ENCODE measurements at regions not wholly inside any gene's neighbourhood (a gene's known extent, or its start where the extent isn't known, plus 50 kb on each side); places are given as distances from the start of the nearest gene placed in this dataset.

DNA sequence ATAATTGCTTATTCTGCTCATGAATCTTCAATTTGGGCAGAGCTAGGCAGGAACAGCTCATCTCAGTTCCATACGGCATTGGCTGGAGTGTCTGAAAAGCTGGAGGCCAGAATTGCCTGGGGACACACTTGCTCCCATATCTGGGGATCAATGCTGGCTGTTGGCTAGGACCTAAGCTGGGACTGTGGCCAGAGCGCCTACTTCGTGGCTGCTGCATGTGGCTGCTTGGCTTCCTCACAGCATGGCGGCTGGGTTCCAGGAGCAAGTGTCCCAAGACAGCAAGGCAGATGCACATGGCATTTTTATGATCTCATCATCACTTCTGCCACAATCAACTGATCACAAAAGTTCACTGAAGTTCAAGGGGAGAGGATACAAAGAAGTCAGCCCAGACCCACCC lies 200.2 kb downstream of the TTC8 start:
- peaks cover 19 to 40% of the 10 kb centered on the region in 2 donors for H3K27me3 ChIP-seq (ENCODE audit: control insufficient read depth in 2 of 2, insufficient read depth in 1 of 2, low read length in 1 of 2)

DNA sequence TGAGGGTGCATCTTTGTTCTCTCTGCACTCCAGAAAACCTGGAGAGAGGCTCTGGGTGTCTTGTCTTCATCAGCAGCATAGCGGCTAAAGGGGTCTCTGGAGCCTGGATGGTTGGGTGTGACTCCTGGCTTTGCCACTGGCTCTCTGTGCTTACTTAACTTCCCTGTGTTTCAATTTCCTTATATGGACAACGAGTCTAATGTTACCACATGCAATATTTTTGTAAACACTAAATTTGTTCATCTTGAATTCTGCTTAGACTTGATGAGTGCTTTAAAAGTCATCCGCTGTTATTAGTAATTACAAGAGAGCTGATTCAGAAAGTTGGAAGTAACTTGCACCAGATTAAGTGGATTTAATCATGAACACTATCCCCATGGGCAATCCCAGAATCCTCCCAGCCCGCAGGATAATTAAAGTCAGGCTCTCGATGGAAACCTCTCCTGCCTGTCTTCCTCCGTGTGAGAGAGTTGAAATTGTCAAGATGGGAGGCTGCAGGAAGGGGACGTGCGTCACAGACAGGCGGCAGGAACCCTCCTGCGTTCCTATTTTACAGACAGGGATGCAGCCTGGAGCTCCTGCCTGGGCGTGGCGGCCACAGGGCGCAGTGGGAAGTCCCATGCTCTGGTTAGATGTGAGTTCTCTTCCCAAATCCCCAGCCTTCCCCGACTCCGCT lies 201.2 kb downstream of the TTC8 start:
- Histone ChIP-seq H3K27ac (ENCODE audit: low read depth in 1 of 2, low read length in 1 of 2) (no peak overlapping the region), H3K36me3 (ENCODE audit: control insufficient read depth in 2 of 2, insufficient read depth in 2 of 2, low read length in 1 of 2) (no peaks in the 10 kb centered on the region), H3K9me3 (ENCODE audit: control insufficient read depth in 2 of 2, insufficient read depth in 1 of 2, low read length in 1 of 2) (no peaks in the 10 kb centered on the region), H3K27me3 (ENCODE audit: control insufficient read depth in 2 of 2, insufficient read depth in 1 of 2, low read length in 1 of 2) (peaks cover 19 to 43% of the 10 kb centered on the region in 2 donors), H3K4me1 (ENCODE audit: control insufficient read depth in 2 of 2, insufficient read depth in 2 of 2, low read length in 2 of 2) (peaks cover 5 to 10% of the 10 kb centered on the region in 2 donors), H3K4me3 (ENCODE audit: low read length in 2 of 2) (no peak overlapping the region)
- DNase-seq (ENCODE audit: low read depth in 6 of 9, low spot score in 9 of 9): no peak
- WGBS: 67% methylated on average over 15 of the region's 15 CpGs

More for the DNA sequence above, 200.2 kb downstream of the TTC8 start:
- no peak for DNase-seq (ENCODE audit: low read depth in 6 of 9, low spot score in 9 of 9)
- Histone ChIP-seq H3K4me1 (ENCODE audit: control insufficient read depth in 2 of 2, insufficient read depth in 2 of 2, low read length in 2 of 2) (peaks cover 5 to 10% of the 10 kb centered on the region in 2 donors), H3K4me3 (ENCODE audit: low read length in 2 of 2) (no peak overlapping the region), H3K36me3 (ENCODE audit: control insufficient read depth in 2 of 2, insufficient read depth in 2 of 2, low read length in 1 of 2) (no peaks in the 10 kb centered on the region), H3K9me3 (ENCODE audit: control insufficient read depth in 2 of 2, insufficient read depth in 1 of 2, low read length in 1 of 2) (no peaks in the 10 kb centered on the region), H3K27ac (ENCODE audit: low read depth in 1 of 2, low read length in 1 of 2) (no peak overlapping the region)
- 97% methylated on average over 4 of the region's 4 CpGs for WGBS

DNA sequence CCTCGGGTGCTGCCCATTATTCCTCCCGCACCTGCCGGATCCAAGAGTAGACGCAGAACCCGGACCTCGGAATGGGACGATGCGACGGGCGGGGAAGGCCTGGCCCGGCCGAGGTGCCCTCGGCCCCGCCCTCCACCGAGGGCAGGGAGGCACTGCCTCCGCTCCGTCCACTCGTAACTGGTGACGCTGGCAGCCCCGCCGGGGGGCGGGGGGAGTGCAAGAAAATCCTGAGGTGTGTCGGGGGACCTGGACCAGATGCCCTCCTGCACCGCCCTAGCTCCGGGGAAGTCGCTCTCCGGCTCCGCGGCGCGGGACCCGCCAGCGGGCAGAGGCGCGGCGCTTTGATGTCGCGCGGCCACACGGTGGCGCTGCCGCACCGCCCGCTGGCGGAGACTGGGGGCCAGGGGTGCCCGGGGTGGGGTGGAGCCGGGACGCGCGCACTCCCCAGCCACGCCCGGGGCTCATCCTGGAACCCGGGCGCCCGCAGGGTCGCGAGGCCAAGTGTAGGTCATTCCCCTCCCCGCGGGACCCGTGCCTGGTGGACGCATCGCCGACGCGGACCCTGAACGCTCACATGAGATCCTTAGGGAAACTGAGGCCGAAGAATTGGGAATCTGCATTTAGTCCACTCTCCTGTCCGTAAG lies 202.8 kb downstream of the TTC8 start:
- DNase-seq (ENCODE audit: low read depth in 6 of 9, low spot score in 9 of 9): peak in 7 of 9 donors; percentile 38 to 78 (median 51)
- H3K27me3 ChIP-seq (ENCODE audit: control insufficient read depth in 2 of 2, insufficient read depth in 1 of 2, low read length in 1 of 2): peaks cover 19 to 43% of the 10 kb centered on the region in 2 donors
- WGBS: 2% methylated on average over 68 of the region's 68 CpGs

DNA sequence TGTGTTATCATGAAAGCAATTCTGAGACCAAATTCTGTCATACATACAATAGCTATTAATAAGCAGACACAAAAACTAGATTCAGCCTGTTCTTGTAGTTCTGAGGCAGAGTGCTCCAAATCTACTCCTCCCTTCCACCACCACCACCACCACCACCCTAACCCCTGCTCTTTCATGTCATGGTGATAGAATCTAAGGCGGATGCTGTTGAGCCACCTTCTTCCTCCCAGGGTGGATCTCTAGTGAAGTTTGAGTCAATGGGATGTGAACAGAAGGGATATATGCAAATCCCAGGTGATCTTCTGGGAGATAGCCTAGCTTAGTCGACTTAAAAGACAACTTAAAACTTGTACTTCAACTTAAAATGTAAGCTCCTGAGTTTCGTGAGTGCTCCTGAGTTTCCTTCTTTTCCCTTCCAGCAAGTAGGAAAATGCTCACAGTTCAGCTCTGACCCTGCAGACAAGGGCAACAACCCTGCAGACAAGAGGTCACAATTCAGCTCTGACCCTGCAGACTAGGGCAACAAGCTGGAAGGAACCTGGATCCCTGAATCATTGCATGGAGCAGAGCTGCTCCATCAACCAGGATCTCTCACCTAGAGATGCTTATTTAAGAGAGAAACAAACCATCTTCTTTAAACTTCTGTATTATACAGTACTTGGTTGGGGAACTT lies 204.1 kb downstream of the TTC8 start:
- peaks cover 5 to 10% of the 10 kb centered on the region in 2 donors for H3K4me1 ChIP-seq (ENCODE audit: control insufficient read depth in 2 of 2, insufficient read depth in 2 of 2, low read length in 2 of 2)
- H3K27me3 ChIP-seq (ENCODE audit: control insufficient read depth in 2 of 2, insufficient read depth in 1 of 2, low read length in 1 of 2): peaks cover 19 to 43% of the 10 kb centered on the region in 2 donors
- no peaks in the 10 kb centered on the region for H3K36me3 ChIP-seq (ENCODE audit: control insufficient read depth in 2 of 2, insufficient read depth in 2 of 2, low read length in 1 of 2)
- no peaks in the 10 kb centered on the region for H3K9me3 ChIP-seq (ENCODE audit: control insufficient read depth in 2 of 2, insufficient read depth in 1 of 2, low read length in 1 of 2)
- 78% methylated on average over 3 of the region's 3 CpGs for WGBS
- H3K4me3 ChIP-seq (ENCODE audit: low read length in 2 of 2): no peak overlapping the region
- no peak for DNase-seq (ENCODE audit: low read depth in 6 of 9, low spot score in 9 of 9)
- no peak overlapping the region for H3K27ac ChIP-seq (ENCODE audit: low read depth in 1 of 2, low read length in 1 of 2)

More for the DNA sequence above, 202.8 kb downstream of the TTC8 start:
- no peaks in the 10 kb centered on the region for H3K36me3 ChIP-seq (ENCODE audit: control insufficient read depth in 2 of 2, insufficient read depth in 2 of 2, low read length in 1 of 2)
- peaks cover 5 to 10% of the 10 kb centered on the region in 2 donors for H3K4me1 ChIP-seq (ENCODE audit: control insufficient read depth in 2 of 2, insufficient read depth in 2 of 2, low read length in 2 of 2)
- H3K4me3 ChIP-seq (ENCODE audit: low read length in 2 of 2): peak overlapping the region; percentile 25 to 46
- H3K9me3 ChIP-seq (ENCODE audit: control insufficient read depth in 2 of 2, insufficient read depth in 1 of 2, low read length in 1 of 2): no peaks in the 10 kb centered on the region
- H3K27ac ChIP-seq (ENCODE audit: low read depth in 1 of 2, low read length in 1 of 2): no peak overlapping the region

DNA sequence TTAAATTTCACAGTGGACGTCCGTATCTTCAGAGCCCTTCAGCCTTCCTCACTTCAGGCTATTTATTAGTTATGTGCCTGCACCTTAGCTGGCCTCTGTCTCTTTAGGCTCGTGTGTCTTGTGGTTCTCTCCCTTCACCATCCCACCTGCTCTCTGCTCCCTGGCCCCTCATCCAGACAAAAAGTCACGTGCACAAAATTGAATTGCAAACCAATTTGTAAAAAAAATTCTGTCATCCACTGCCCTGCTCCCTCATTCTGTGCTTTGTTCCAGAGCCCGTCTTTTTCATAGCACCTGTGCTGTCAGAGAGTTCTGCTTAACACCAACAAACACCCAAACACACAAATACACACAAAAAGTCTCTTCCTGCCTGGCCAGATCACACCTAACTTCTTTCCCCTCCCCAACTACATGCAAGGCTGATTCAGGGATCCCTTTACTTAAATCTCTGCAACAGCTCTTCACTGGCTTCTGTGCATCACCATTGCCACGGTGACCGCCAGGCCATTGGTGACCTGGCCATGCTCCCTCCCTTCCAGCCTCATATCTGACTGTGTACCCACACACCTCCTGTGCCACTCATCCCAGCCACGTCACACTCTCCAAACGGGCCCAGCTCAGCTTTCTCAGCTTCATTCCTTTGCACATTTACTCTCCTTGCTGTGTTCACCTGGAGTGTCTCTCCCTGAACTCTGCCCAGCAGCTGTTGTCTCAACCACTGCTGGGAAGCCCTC lies 205.7 kb downstream of the TTC8 start:
- Histone ChIP-seq H3K27me3 (ENCODE audit: control insufficient read depth in 2 of 2, insufficient read depth in 1 of 2, low read length in 1 of 2) (peaks cover 19 to 34% of the 10 kb centered on the region in 2 donors), H3K27ac (ENCODE audit: low read depth in 1 of 2, low read length in 1 of 2) (no peak overlapping the region), H3K4me1 (ENCODE audit: control insufficient read depth in 2 of 2, insufficient read depth in 2 of 2, low read length in 2 of 2) (peaks cover 5 to 10% of the 10 kb centered on the region in 2 donors), H3K9me3 (ENCODE audit: control insufficient read depth in 2 of 2, insufficient read depth in 1 of 2, low read length in 1 of 2) (no peaks in the 10 kb centered on the region), H3K4me3 (ENCODE audit: low read length in 2 of 2) (no peak overlapping the region), H3K36me3 (ENCODE audit: control insufficient read depth in 2 of 2, insufficient read depth in 2 of 2, low read length in 1 of 2) (no peaks in the 10 kb centered on the region)
- whole genome bisulfite sequencing: 90% methylated on average over 9 of the region's 9 CpGs
- no peak for DNase-seq (ENCODE audit: low read depth in 6 of 9, low spot score in 9 of 9)

DNA sequence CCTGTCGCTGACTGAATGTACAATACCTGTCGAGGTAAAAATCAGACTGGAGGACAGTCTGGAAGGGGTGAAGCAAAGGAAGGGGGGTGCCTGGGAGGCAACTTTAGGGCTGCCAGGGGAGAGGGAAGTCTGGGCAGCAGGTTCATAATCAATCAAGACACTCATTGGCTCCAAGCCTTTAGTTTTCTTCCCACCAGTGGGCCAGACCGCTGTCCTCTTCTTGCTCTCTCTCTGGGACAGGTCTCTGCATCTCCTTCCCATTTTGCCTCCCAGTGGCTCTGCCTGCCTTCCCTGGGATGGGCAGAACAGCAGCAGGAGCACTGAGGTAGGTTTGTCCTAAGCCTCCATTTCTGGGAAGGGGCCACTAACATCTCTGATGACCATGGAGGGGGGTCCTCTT lies 206.5 kb downstream of the TTC8 start:
- no peaks in the 10 kb centered on the region for H3K36me3 ChIP-seq (ENCODE audit: control insufficient read depth in 2 of 2, insufficient read depth in 2 of 2, low read length in 1 of 2)
- WGBS: 96% methylated on average over 3 of the region's 3 CpGs
- DNase-seq (ENCODE audit: low read depth in 6 of 9, low spot score in 9 of 9): no peak
- no peaks in the 10 kb centered on the region for H3K9me3 ChIP-seq (ENCODE audit: control insufficient read depth in 2 of 2, insufficient read depth in 1 of 2, low read length in 1 of 2)
- H3K4me1 ChIP-seq (ENCODE audit: control insufficient read depth in 2 of 2, insufficient read depth in 2 of 2, low read length in 2 of 2): peaks cover 5 to 10% of the 10 kb centered on the region in 2 donors
- H3K4me3 ChIP-seq (ENCODE audit: low read length in 2 of 2): no peak overlapping the region
- H3K27ac ChIP-seq (ENCODE audit: low read depth in 1 of 2, low read length in 1 of 2): no peak overlapping the region
- H3K27me3 ChIP-seq (ENCODE audit: control insufficient read depth in 2 of 2, insufficient read depth in 1 of 2, low read length in 1 of 2): peaks cover 15 to 28% of the 10 kb centered on the region in 2 donors

DNA sequence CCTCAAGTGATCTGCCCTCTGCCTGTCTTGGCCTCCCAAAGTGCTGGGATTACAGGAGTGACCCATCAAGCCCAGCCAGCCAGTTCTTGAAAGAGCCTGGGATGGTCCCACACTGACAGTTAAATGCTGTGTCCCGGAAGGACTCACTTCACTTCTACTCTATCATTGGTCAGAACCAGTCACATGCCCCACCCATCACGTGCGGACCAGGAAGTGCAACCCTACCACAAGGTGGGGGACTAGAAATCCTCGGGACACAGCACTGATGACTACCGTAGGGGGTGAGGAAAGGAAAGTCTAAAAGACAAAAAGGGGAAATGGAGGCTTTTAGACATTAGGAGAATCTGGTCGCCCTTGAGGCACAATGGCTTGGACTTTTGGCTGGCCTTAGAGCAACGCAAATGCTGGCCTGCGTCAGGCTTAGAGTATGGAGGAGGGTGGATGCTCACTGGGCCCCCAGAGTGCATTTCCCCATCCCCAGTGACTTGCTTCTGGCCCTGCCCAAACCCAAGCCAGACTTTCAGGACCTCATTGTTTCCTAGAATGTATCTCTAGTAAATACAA lies 207.7 kb downstream of the TTC8 start:
- no peak for DNase-seq (ENCODE audit: low read depth in 6 of 9, low spot score in 9 of 9)
- 95% methylated on average over 8 of the region's 8 CpGs for WGBS
- no peak overlapping the region for H3K4me3 ChIP-seq (ENCODE audit: low read length in 2 of 2)
- no peak overlapping the region for H3K27ac ChIP-seq (ENCODE audit: low read depth in 1 of 2, low read length in 1 of 2)
- H3K9me3 ChIP-seq (ENCODE audit: control insufficient read depth in 2 of 2, insufficient read depth in 1 of 2, low read length in 1 of 2): no peaks in the 10 kb centered on the region
- H3K4me1 ChIP-seq (ENCODE audit: control insufficient read depth in 2 of 2, insufficient read depth in 2 of 2, low read length in 2 of 2): peaks cover under 1 to 6% of the 10 kb centered on the region in 2 donors
- no peaks in the 10 kb centered on the region for H3K36me3 ChIP-seq (ENCODE audit: control insufficient read depth in 2 of 2, insufficient read depth in 2 of 2, low read length in 1 of 2)
- peaks cover 4 to 16% of the 10 kb centered on the region in 2 donors for H3K27me3 ChIP-seq (ENCODE audit: control insufficient read depth in 2 of 2, insufficient read depth in 1 of 2, low read length in 1 of 2)

DNA sequence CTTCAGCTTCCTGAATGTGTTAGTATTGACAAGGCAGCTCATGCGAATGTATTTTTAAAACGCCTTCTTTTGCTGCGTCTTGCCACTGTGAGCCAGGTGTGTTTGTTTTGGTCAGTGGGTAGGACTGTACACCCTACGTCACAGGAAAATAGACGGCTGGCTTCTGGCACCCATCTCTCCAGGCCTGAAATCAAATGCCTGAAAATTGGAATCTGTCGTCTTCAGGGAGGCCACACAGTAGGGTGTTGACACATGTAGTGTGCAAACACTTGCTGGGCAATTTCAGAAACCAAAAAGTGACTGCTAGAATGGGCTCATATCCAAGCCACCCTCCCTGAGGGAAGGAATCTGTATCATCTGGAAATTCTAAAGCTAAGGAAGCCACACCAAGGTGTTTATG lies 209.3 kb downstream of the TTC8 start:
- WGBS: 96% methylated on average over 6 of the region's 6 CpGs
- no peak for DNase-seq (ENCODE audit: low read depth in 6 of 9, low spot score in 9 of 9)
- Histone ChIP-seq H3K4me3 (ENCODE audit: low read length in 2 of 2) (no peak overlapping the region), H3K27me3 (ENCODE audit: control insufficient read depth in 2 of 2, insufficient read depth in 1 of 2, low read length in 1 of 2) (peaks cover under 1 to 4% of the 10 kb centered on the region in 2 donors), H3K4me1 (ENCODE audit: control insufficient read depth in 2 of 2, insufficient read depth in 2 of 2, low read length in 2 of 2) (no peaks in the 10 kb centered on the region), H3K9me3 (ENCODE audit: control insufficient read depth in 2 of 2, insufficient read depth in 1 of 2, low read length in 1 of 2) (peaks cover 0 to 3% of the 10 kb centered on the region in 2 donors), H3K36me3 (ENCODE audit: control insufficient read depth in 2 of 2, insufficient read depth in 2 of 2, low read length in 1 of 2) (no peaks in the 10 kb centered on the region), H3K27ac (ENCODE audit: low read depth in 1 of 2, low read length in 1 of 2) (no peak overlapping the region)
